HK-2 (cell line): ENCODE measurements at regions not wholly inside any gene's neighbourhood (a gene's known extent, or its start where the extent isn't known, plus 50 kb on each side); places are given as distances from the start of the nearest gene placed in this dataset.
"Not testable (repeated sequence)": the region's sequence is repeated elsewhere in the genome, so short reads cannot be mapped to it uniquely, and the experiment has no call there.

Source experiments
- DNase-seq: peaks from one replicate; pipeline ENCODE4 v3.0.0-alpha.2; 2018; ENCODE audit not compliant: unreplicated experiment

DNA sequence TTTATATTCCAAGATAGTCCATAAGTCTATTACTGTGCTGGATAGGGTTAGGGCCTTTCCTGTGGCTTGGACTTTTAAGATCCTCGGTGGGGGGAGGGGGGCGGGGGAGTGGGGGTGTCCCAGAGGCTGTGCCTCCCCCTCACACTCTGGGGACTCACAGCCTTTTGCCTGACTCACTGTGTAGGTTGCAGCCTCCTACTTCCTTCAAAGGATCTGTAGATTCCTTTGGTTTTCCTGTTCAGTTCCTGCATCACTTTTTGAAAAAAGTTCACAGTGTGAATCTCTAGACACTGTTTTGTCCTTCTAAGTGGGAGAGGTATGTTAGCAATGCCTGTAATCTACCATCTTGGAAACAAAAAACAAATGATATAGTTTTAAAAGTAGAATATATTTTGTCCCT is 999.9 kb downstream of the GLUD2 start:
- no peak for DNase-seq

DNA sequence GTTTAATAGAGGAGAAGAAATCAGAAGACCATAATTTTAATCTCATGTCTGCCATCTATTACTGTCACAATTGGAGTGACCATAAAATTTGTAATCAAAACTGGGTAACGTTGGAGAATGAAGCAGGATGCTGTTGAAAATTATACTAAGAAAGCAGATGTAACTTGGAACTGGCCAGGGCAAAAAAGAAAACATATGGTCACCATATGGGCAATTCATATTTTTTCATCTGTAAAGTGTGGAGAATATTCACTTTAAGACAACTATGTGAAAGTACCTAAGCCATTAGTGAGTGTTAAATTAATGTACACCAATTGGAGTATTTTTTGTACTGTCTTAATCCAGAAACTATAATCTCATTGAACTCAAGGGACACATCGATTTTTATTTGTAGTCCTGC is 1008.0 kb downstream of the GLUD2 start:
- no peak for DNase-seq

DNA sequence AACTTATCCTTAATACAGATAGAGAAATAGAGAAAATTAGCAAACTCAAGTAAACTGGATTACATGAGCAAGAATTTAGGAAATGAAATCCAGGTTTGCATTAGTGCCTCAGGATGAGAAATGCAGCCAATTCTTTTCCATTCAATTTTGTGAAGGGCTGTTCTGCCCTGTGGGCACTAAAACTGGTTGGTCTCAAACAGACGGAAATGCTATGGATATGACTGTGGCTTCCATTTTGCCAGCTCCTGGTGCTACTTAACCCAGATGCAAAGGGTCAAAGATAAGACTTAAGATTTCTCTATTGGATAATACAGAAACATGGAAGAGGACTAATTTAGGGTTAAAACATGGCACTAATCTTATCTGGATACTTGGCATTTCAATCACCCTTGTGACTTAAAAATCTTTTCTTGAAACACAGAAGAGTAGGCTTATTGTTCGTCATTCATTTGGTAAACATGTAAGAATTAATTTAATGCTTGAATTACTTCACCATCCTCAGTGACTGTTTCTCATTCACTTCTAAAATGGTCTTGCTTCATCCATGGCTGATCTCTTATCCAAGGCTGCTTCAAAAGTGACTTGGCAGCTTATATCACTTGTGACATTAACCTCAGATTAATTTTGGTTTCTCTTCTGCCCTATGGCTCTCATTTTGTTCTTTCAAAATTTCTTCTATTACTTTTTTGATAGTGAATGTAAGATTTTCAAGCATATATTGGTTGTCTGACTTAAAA is 1008.7 kb downstream of the GLUD2 start:
- no peak for DNase-seq

DNA sequence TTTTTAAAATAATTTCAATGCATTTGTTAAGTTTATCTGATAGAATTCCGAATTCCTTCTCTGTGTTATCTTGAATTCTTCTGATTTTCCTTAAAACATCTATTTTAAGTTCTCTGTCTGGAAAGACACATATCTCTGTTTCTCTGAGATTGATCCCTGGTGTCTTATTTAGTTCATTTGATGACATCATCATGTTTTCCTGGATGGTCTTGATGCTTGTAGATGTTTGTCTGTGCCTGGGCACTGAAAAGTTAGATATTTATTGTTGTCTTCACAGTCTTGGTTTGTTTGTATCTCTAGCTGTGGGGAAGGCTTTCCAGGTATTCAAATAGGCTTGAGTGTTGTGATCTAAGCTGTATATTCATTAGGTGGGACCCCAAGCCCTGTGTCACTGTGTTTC is 1028.8 kb downstream of the GLUD2 start:
- no peak for DNase-seq

DNA sequence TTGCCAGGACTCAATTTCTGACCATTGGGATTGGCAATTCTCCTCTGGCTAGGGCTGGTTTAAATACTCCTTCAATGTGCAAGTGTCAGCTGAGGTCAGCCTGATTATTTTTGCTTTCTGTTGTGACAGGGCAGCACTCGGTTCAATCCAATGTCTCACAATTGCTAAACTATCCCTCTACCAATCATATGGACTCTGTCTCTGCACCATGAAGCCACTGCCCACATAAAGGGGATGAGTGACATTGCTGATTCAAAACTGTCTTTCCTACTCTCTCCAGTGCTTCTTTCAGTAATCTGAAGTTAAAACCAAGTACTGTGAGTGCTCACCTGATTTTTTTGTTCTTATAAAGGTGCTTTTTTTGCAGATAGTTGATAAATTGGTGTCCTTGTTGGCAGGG is 1030.7 kb downstream of the GLUD2 start:
- DNase-seq, result no peak

DNA sequence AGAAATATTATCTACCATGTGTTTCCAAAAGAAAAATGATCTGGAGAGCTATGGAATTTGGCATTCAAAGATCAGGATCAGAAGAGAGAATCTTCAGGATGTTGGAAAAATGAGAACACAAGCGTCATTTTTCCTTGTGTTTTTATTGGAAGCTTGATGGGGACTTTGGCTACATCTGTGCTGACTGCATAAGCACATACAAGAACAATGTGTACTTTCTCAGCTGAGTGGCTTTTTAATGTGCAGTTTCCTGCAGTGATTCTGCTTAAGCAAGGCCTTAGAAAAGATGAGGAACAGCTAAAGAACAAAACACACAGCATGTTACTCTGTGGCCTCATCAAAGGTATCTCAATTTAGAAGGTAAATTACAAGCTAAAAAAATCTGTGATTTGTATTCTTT is 1039.9 kb downstream of the GLUD2 start:
- no peak for DNase-seq

DNA sequence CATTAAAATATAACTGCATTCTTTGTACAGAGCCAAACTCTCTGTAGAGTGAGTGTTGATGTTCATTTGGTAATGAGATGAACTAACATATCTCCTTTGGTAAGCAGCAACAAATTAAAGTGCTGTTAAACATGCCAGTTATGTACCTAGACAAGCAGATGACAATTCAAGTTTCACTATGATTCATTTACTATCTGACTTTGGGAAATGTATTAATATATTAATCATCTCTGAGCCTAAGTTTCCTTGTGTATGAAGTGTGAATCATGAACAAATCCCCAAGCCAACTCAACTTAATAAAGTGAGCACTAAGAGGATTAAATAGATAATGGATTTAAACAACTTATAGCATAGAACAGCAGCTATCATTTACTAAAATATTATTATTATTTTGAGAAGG is 1044.2 kb downstream of the GLUD2 start:
- DNase-seq, result no peak

DNA sequence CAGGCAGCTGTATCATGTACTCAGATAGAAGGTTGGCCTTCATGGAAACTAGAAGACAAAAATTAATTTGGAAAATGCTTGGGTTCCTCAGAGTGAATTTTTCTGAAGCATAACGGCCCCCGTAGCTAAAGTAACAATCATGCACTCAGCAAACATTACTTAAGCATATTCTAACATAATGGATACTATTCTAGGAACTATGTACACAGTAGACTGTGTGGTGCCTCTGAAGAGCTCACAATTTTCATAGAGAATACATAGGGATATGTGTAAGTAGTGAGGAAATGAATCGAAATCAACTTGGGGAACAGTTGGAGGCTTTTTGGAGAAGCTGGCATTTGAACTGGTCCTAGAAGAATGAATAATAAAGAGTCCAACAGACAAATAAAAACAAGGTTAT is 1045.0 kb downstream of the GLUD2 start:
- DNase-seq, result no peak

DNA sequence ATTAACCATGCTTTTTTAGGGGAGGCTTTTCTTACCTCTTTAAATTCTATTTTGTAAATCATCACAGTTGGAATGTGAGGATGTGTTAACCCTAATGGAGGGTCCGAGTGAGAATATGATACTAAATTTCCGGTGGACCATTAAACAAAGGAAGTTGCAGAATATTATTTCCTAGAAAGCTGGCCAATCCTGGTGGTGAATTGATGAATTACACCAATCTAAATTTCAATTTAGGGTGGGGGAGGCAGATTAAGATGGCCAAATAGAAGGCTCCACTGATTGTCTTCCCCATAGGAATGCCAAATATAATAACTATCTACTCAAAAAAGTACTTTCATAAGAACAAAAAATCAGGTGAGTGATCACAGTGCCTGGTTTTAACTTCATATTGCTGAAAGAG is 1045.6 kb downstream of the GLUD2 start:
- DNase-seq, result no peak

DNA sequence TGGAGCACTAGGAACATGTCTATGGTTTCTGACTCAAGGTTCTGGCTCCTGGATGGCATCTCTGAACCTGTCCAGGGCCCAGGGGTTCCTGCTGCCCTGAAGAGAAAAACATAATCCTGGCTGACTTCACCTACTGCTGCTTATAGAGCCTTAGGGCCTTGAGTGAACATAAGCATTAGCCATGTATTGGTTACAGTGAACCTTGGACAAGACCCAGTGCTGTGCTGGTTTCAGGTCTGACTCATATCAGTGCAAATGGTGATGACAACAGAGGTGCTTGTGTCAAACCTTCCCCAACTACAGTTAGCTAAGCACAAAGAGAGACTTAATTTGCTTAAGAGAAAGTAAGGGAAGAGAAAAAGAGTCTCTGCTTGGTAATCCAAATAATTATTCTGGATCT is 1047.2 kb downstream of the GLUD2 start:
- DNase-seq, result no peak

DNA sequence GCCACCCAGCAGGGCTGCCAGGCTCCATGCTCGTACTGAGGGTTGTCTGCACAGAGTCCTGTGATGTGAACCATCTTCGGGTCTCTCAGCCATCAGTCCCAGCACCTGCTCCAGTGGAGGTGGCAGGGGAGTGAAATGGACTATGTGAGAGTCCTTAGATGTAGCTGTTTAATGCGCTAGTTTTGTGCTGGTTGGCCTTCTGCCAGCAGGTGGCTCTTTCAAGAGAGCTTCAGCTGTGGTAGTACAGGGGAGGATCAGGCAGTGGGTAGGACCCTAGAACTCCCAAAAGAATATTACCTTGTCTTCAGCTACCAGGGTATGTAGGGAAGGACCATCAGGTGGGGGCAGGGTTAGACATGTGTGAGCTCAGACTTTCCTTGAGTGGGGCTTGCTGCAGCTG is 1066.0 kb downstream of the GLUD2 start:
- DNase-seq, result no peak

DNA sequence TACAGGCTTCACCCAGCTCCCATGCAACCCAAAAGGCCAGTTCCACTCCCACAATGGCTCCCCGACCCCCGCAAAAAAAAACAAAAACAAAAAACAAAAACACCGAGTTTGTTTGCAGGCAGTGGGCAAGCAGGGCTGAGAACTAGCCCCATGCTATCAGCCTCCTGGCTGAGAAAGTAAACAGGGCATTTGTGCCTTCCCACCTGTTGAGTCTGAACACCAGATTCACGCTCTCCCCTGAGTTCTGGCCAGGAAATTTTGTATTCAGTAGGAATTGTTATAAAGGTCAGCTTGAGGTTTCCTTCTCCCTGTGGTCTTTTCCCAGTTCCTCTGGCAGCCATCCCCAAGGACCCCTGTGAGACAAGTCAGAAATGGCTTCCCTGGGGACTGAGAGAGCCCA is 1066.5 kb downstream of the GLUD2 start:
- DNase-seq, result no peak

DNA sequence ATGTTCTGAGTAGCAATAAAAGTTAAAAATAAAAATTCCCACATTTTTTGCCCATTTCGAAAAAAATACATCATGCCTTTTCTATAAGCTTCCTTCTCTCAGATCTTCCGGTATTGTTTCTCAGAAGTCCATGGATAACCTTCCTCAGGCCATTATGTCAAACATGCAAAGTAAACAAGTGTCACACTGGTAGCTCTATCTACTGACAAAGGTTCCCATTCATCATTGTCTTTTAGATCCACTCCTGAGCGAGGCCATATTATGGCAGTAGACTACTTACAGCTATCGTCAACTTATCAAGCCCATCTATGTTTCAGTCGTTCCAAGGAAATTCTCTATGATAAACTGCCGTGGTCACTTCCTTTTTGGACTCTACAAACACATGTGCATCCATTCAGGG is 1068.2 kb downstream of the GLUD2 start:
- DNase-seq, result no peak

DNA sequence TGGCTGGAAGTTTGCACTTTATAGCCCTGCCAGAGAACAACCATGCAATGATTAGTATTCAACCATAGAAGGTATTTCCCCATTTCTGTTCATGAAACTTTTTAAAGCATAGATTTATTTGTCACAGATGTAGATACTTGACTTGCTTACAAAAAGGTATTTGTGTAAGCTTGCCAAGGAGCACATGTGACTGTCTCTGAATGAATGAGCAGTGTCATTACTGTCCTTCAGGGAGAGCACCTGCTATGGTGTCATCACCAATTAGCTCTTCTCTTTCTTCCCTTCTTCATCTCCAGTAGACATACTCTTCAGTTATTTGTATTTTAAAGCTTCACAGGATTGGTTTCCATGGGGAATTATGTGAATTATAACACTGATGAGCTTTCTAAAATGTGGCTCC is 1064.7 kb upstream of the GRIA3 start:
- no peak for DNase-seq

DNA sequence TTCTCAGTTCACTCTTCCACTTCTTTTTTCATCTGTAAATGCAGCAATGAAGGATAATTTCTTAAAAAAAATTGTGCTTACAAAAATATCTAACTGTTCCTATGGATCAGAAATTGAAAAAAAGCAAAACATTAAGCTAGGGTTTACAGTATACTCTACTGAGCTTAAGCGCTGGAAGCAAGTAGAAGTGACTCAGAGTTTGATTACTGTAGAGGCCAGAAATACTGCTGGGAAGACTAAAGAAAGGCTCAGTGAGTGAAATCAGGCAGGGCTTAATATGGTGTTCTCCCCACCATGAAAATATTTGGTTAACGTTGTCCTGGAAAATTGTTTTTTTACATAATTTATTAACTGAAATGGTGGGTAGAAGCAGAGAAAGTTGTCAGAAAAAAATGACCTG is 1061.8 kb upstream of the GRIA3 start:
- DNase-seq, result no peak

DNA sequence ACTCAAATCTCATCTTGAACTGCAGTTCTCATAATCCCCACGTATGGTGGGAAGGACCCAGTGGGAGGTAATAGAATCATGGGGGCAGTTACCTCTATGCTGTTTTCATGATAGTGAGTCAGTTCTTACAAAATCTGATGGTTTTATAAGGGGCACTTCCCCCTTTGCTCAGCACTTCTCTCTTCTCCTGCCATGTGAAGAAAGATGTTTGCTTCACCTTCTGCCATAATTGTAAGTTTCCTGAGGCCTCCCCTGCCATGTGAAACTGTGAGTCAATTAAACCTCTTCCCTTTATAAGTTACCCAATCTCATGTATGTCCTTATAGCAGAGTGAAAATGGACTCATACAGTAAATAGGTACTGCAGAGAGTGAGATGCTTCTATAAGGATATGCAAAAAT is 1050.6 kb upstream of the GRIA3 start:
- DNase-seq, result no peak

DNA sequence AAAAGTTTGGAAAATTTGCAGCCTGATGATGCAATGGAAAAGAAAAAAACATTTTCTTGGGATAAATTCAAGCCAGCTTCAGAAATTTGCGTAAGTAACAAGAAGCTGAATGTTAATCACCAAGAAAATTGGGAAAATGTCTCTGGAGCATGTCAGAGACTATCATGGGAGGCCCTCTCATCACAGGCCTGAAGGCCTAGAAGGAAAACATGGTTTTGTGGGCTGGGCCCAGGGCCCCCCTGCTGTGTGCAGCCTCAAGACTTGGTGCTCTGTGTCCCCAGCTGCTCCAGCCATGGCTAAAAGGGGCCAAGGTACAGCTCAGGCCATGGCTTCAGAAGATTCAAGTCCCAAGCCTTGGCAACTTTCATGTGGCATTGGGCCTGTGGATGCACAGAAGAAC is 1049.8 kb upstream of the GRIA3 start:
- no peak for DNase-seq

DNA sequence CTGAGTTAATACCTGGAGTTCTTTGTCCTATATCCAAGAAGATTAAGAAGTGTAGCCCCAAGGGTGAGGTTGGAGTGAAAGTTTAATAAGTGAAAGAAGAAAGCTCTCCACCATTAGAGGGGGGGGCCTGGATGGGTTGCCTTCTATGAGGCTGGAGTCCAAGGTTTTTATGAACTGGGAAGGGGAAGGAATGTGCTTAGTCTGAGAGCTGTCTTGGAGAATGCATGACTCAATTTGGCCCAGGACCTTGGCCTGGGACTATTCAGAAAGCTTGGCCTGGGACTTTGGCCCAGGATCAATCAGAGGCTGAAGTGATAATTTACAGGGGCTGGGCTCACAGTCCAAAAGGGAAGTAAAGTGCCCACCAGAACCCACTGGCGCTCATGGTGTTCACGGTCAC is 1049.0 kb upstream of the GRIA3 start:
- no peak for DNase-seq

DNA sequence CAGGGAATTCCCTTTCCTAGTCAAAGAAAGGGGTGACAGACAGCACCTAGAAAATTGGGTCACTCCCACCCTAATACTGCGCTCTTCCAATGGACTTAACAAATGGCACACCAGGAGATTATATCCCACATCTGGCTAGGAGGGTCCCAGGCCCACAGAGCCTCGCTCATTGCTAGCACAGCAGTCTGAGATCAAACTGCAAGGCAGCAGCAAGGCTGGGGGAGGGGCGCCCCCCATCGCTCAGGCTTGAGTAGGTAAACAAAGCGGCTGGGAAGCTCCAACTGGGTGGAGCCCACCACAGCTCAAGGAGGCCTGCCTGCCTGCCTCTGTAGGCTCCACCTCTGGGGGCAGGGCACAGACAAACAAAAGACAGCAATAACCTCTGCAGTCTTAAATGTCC is 1043.9 kb upstream of the GRIA3 start:
- DNase-seq, result not testable (repeated sequence)

DNA sequence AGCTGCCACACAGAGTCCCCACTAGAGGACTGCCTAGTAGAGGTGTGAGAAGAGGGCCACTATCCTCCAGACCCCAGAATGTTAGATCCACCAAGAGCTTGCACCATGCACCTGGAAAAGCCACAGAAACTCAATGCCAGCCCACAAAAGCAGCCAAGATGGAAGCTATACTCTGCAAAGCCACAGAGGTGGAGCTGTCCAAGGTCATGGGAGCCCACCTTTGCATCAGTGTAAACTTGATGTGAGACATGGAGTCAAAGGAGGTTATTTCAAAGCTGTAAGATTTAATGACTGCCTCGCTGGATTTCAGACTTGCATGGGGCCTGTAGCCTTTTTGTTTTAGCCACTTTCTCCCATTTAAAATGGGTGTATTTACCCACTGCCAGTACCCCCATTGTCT is 1030.1 kb upstream of the GRIA3 start:
- DNase-seq, result no peak

DNA sequence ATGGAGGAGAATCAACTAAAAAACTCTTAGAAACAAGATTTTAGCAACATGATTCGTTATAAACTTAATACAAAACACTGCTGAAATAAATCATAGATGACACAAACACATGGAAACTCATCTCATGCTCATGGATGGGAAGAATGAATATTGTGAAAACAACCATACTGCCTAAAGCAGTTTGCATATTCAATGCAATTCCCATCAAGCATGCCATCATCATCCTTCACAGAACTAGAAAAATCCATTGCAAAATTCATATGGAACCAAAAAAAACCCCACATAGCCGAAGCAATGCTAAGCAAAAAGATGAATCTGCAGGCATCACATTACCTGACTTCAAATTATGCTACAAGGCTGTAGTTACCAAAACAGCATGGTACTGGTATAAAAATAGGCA is 1015.8 kb upstream of the GRIA3 start:
- no peak for DNase-seq

DNA sequence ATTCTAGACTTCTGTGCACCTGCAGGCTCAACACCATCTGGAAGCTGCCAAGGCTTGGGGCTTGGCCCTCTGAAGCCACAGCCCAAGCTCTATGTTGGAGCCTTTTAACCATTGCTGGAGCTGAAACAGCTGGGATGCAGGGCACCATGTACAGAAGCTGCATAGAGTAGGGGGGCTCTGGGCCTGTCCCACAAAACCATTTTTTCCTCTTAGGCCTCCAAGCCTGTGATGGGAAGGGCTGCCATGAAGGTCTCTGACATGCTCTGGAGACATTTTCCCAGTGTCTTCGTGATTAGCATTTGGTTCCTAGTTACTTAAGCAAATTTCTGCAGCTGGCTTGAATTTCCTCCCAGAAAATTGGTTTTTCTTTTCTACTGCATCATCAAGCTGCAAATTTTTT is 999.3 kb upstream of the GRIA3 start:
- no peak for DNase-seq

DNA sequence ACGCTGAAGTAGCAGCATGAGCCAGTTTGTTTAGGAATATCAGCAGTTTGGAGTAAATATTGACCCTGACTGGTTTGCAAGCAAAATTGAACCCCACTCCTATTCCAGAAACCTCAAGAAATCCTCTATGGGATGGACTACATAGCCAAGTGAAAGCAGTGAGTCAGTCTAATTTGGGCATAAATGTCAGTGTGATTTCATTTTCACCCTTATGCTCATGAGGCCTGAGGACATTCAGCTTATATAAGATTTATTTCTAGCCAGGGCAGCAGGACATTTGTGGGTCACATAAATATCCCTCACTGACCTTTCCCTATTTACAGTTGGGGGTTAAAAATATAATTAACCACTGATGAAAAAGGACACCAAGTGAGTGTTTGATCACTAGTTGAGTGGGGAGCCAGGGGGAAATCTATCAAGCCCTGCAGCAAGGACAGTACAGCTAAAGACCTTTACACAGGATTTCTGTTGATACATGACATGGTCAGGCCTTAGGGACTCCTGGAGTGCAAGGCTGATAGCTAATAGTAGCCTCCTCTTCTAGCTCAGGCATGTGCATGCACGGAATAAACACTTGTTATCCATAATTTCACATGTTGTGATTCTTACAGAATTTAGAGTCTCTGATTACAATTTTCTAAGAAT is 996.9 kb upstream of the GRIA3 start:
- no peak for DNase-seq

DNA sequence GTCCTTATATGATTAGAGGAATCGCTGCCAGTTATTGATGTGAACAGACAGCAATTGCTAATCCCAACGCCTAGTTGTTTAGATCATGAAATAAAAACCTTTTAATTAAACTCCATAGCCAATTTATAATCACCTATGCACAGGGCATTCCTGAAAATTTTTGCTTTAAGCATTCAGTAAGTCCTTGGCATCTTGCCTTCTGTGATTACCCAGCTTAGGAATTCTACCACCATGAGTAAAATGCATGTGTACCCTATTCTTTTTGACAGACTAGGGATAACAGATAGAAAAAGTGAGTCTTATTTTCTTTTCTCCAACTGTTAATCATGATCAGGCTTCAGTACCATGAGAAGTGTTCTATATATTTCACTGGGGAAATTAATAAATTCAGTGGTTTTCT is 995.3 kb upstream of the GRIA3 start:
- DNase-seq, result no peak
